ENCODE measurements at regions not wholly inside any gene's neighbourhood (a gene's known extent, or its start where the extent isn't known, plus 50 kb on each side); places are given as distances from the start of the nearest gene placed in this dataset.

DNA sequence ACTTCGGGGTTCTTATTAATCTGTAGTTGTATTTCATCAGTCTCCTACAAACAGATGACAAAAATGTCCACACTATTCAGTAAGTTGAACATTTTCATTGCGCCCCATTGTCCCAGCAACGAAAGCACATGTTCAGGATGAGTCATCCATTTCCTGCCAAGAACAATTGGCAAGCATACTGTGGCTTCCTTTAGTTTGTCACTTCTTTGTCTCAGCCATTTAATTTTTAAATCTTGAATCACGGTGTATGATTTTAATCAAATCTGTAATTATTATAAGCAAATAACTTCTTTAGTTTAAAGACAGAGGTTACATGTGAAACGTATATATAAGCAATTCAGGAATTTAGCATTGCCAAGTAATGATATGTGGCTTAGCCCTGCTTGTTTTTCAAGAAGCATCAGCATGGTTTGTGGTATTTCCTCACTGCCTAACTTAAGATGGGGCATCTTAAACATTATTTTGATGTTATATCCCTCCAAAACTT, 211.3 kb upstream of the KRR1 start (continued):
- TF ChIP-seq, protein P1, sequence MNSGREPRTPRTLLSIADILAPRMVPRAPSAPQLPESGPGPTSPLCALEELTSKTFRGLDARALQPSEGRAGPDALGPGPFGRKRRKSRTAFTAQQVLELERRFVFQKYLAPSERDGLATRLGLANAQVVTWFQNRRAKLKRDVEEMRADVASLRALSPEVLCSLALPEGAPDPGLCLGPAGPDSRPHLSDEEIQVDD (CRISPR knock-in tag; IDR thresholded peaks at IDR 0.05; ENCODE audit: borderline replicate concordance), result no peak
- TF ChIP-seq TEAD3 (CRISPR knock-in tag; optimal IDR thresholded peaks at IDR 0.05; ENCODE audit: borderline replicate concordance) (no peak), ONECUT2 (CRISPR knock-in tag; IDR thresholded peaks at IDR 0.05) (no peak), ZNF33B (CRISPR knock-in tag; IDR thresholded peaks at IDR 0.05) (no peak), CHD2 (IDR thresholded peaks at IDR 0.05; ENCODE audit: low read depth, low read length) (no peak), ZNF343 (CRISPR knock-in tag; IDR thresholded peaks at IDR 0.05) (no peak), ZC3H4 (CRISPR knock-in tag; IDR thresholded peaks at IDR 0.05; ENCODE audit: borderline replicate concordance) (no peak), ZBTB7A (CRISPR knock-in tag; IDR thresholded peaks at IDR 0.05) (no peak), ZNF24 (IDR thresholded peaks at IDR 0.05) (no peak), MIER2 (CRISPR knock-in tag; IDR thresholded peaks at IDR 0.05) (no peak), SAP130 (CRISPR knock-in tag; IDR thresholded peaks at IDR 0.05; ENCODE audit: low read depth) (peak; percentile 47; the same call in 1 of the 2 replicates), GLI4 (CRISPR knock-in tag; IDR thresholded peaks at IDR 0.05; ENCODE audit: borderline replicate concordance) (no peak), RXRB (CRISPR knock-in tag; IDR thresholded peaks at IDR 0.05; ENCODE audit: borderline replicate concordance) (no peak), TCF7 (IDR thresholded peaks at IDR 0.05; ENCODE audit: low read depth) (no peak)
- TF ChIP-seq, protein P2, sequence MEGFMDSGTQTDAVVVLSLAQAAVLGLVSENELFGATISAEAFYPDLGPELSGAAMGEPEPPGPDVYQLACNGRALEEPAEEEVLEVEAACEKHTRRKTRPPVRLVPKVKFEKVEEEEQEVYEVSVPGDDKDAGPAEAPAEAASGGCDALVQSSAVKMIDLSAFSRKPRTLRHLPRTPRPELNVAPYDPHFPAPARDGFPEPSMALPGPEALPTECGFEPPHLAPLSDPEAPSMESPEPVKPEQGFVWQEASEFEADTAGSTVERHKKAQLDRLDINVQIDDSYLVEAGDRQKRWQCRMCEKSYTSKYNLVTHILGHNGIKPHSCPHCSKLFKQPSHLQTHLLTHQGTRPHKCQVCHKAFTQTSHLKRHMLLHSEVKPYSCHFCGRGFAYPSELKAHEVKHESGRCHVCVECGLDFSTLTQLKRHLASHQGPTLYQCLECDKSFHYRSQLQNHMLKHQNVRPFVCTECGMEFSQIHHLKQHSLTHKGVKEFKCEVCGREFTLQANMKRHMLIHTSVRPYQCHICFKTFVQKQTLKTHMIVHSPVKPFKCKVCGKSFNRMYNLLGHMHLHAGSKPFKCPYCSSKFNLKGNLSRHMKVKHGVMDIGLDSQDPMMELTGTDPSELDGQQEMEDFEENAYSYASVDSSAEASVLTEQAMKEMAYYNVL (CRISPR knock-in tag; IDR thresholded peaks at IDR 0.05; ENCODE audit: borderline replicate concordance), result no peak
- TF ChIP-seq, protein P3, sequence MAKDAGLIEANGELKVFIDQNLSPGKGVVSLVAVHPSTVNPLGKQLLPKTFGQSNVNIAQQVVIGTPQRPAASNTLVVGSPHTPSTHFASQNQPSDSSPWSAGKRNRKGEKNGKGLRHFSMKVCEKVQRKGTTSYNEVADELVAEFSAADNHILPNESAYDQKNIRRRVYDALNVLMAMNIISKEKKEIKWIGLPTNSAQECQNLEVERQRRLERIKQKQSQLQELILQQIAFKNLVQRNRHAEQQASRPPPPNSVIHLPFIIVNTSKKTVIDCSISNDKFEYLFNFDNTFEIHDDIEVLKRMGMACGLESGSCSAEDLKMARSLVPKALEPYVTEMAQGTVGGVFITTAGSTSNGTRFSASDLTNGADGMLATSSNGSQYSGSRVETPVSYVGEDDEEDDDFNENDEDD (CRISPR knock-in tag; IDR thresholded peaks at IDR 0.05; ENCODE audit: borderline replicate concordance), result peak; percentile 51; the same call in 1 of the 2 replicates
